NCI-H2196 (cell line): ENCODE measurements at regions not wholly inside any gene's neighbourhood (a gene's known extent, or its start where the extent isn't known, plus 50 kb on each side); places are given as distances from the start of the nearest gene placed in this dataset.

Source experiments
- DNase-seq: peaks from one replicate; lab custom pipeline; 2025; ENCODE audit not compliant: unreplicated experiment; lab: John Stamatoyannopoulos, UW

- DNase-seq = no peak
Measured at GRCh38 chr10:88196291-88196690, 332.9 kb downstream of the PTEN start.

- no peak for DNase-seq
Measured at GRCh38 chr10:88198023-88198422, 334.6 kb downstream of the PTEN start.

DNA sequence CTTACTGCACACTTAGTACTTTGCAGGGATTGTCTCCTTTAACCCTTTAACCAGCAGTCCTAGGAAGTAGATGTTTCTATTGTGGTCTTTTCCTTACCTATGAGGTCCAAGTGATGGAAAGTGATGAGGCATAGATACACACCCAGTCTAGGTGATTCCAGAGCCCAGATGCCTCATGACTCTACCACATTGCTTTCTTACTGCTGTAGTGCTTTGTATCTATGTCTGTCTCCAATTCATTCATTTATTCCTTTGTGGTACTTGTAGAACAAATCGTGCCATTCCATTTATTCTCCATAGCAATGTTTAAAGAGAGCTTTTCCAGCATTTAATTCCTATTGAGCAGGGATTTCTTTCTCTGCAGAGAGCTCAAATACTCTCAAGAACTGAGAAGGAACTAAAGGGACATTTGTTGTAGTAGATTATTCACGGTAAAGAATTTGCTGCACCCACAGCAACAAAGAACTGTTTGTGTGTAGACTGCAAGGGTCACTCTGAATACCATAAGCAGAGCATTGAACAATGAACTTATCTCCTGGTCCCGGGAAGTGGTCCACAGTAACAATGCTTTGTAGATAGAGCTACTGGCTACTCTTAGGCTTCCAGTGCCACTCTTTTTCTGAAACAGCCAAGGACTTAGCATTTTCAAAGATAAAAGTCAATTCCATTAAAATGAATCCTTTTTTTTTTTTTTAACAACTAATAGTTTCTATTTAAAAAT, 337.0 kb downstream of the PTEN start:
- DNase-seq = no peak

GRCh38 chr10:88205842-88206446, 342.5 kb downstream of the PTEN start:
- no peak for DNase-seq

DNA sequence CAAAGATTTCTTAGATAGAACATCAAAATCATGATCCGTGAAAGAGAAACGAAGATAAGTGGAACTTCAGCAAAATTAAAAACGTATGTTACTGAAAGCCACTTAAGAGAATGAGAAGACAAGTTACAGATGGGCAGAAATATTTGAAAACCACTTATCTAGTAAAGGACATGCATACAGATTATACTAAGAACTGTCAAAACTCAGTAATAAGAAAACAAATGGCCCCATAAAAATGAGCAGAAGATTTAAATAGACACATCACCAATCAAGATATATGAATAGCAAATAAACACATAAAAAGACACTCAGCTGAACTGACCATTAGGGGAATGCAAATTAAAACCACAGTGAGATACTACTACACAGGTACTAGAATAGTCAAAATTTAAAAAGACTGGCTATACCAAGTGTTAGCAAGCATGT, 343.7 kb downstream of the PTEN start:
- DNase-seq = no peak

DNA sequence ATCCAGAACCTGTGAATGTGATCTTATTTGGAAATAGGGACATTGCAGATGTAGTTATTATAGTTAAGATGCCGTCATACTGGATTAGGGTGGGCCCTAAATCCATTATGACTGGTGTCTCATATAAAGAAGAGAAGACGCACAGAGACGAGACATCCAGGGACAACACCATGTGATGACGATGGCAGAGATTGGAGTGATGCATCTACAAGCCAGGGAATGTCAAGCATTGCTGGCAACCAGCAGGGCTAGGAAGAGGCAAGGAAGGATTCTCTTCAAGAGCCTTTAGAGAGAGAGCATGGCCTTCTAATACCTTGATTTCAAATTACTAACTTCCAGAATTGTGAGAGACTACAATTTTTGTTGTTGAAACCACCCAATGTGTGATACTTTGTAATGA, 345.8 kb downstream of the PTEN start:
- no peak for DNase-seq

GRCh38 chr10:88209837-88210561, 346.6 kb downstream of the PTEN start:
- DNase-seq = no peak

DNA sequence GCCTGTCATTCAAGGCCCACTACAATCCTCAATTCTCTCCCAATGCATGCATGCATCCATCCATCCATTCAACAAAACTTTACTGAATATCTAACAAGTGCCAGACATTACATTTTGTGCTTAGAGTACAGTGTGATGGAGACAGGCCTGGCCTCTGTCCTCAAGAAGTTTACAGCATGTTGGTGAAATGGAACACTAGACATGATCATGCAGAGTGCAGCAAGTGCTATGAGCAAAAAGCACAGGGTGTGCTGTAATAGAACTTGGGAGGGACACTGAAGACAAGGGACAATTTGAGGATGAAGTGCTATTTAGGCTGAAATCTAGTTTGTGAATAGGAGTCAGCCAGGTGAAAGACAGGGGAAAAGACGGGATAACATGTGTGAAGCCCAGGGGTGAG, 347.8 kb downstream of the PTEN start:
- DNase-seq = no peak

DNA sequence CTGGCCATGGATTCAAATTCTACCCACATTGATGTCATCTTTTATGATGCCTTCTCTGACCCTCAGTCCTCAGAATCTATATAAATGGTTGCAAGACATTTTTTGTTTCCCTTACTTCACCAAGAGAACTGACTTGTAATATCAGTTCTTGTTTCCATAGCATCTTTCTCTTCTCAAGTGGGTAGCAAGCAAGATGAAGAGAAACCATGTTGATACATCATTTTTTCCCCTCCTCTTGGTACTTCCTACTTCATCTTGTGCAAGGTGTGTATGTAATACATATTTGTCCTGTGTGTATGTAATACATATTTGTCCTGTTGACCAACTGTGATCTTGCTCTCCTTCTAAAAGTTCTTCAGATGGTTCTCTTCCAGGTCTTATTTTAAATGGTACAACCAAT, 348.6 kb downstream of the PTEN start:
- no peak for DNase-seq

- no peak for DNase-seq
Measured at GRCh38 chr10:88213065-88213605, 349.7 kb downstream of the PTEN start.

GRCh38 chr10:88216976-88217375, 353.6 kb downstream of the PTEN start:
- DNase-seq = no peak

- DNase-seq = no peak
Measured at GRCh38 chr10:88218362-88218761, 354.9 kb downstream of the PTEN start.

DNA sequence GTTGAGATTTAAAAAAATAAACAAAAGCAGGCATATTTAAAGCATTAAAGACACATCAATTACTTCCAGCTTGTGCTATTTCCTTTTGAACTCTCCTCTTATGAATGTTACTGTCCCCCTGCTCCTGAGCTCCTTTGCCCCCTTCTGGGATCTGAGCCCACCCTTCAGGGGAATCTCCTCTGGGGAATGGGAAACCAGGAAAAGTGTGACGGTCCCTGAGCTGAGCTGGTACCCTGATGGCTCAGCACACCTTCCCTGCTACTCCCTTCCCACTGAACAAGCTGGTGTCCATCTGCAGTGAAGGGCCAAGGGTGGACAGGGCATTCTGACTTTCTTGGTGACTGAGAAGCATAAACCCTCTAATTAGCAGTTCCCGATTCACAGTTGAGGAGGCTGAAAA, 356.3 kb downstream of the PTEN start:
- DNase-seq = no peak

DNA sequence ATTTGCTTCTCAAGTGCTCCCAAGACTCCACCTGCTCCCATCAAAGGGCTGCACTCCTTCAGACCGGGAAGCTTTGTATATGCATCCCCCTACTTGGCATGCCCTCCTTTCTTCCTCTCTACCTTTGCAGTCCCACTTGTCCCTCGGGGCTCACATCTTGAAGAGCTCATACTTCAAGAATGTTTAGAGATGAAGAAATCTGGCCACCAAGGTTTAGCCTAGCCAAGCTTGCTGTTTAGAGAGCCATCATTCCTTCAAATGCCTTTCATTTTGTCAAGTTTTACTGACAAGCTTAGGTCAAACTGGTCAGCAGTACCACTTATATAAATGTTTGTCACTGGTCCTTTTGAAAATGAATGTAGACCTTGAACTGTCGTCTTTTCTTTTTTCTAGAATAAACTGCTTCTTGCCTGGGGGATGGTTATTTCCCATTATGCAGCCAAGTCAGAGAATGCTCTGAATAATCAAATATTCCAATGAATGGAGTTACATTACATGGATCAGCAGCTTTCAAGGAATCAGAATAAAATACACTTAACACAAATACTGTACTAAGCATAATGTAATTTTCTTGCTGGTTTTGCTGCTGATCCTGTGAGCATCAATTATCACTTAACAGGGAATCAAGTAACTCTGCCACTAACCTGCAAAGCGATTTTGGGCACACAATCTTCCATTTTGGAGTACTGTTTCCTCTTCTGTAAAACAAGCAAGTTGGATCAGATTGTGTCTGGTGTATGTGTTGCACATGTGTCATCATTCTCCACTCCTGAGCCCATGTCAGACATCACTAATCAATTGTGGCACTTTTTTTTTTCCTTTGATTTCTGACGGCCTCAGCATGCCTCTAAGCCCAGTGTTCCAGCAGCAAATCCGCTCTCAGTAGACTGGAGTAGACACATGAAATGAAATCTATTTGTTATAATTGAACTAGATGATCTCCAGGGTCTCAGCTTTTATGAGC, 357.9 kb downstream of the PTEN start:
- DNase-seq = no peak

- DNase-seq = no peak
Measured at GRCh38 chr10:88222881-88223280, 359.5 kb downstream of the PTEN start.
